Endodermal cell (in vitro differentiated cells): ENCODE measurements at regions not wholly inside any gene's neighbourhood (a gene's known extent, or its start where the extent isn't known, plus 50 kb on each side); places are given as distances from the start of the nearest gene placed in this dataset.

Experiments
- DNase-seq: peaks from one replicate; pipeline ENCODE4 v3.0.0-alpha.2; 2017
- H3K27ac ChIP-seq: 2 replicates; pipeline ENCODE4 v1.5.1; 2013; ENCODE audit warnings: mild to moderate bottlenecking, low read depth, low read length, moderate library complexity
- H3K27me3 ChIP-seq: 2 replicates; pipeline ENCODE4 v1.6.1; 2013; ENCODE audit warnings: mild to moderate bottlenecking, low read length, moderate library complexity; ENCODE audit not compliant: insufficient read depth, control insufficient read depth, poor library complexity, severe bottlenecking
- H3K36me3 ChIP-seq: 2 replicates; pipeline ENCODE4 v1.7.0; 2013; ENCODE audit warnings: mild to moderate bottlenecking, low read length, moderate library complexity; ENCODE audit not compliant: control insufficient read depth, insufficient read depth
- H3K4me1 ChIP-seq: one replicate; pipeline ENCODE4 v1.7.0; 2013; ENCODE audit warnings: low read length; ENCODE audit not compliant: control insufficient read depth, insufficient read depth
- H3K4me3 ChIP-seq: 2 replicates; pipeline ENCODE4 v1.5.1; 2013; ENCODE audit warnings: mild to moderate bottlenecking, low read length, moderate library complexity
- H3K9ac ChIP-seq: 2 replicates; pipeline ENCODE4 v1.6.1; 2013; ENCODE audit warnings: mild to moderate bottlenecking, low read length, moderate library complexity; ENCODE audit not compliant: poor library complexity, severe bottlenecking; ENCODE audit errors: extremely low read depth
- H3K9me3 ChIP-seq: 2 replicates; pipeline ENCODE4 v1.6.1; 2013; ENCODE audit warnings: mild to moderate bottlenecking, low read length, moderate library complexity; ENCODE audit not compliant: control insufficient read depth
- H3K27ac Mint-ChIP-seq: 2 replicates; pipeline ENCODE4 v1.8.0; 2020; ENCODE audit warnings: mixed read lengths
- H3K27me3 Mint-ChIP-seq: 2 replicates; pipeline ENCODE4 v1.8.0; 2021; ENCODE audit warnings: mild to moderate bottlenecking, mixed read lengths; ENCODE audit not compliant: insufficient read depth
- H3K36me3 Mint-ChIP-seq: 2 replicates; pipeline ENCODE4 v1.8.0; 2020; ENCODE audit warnings: low read depth, mixed read lengths
- H3K4me1 Mint-ChIP-seq: 2 replicates; pipeline ENCODE4 v1.8.0; 2020; ENCODE audit warnings: mixed read lengths
- H3K4me3 Mint-ChIP-seq: 2 replicates; pipeline ENCODE4 v1.8.0; 2020; ENCODE audit warnings: mild to moderate bottlenecking, moderate library complexity, mixed read lengths
- H3K9me3 Mint-ChIP-seq: 2 replicates; pipeline ENCODE4 v1.8.0; 2020; ENCODE audit warnings: mild to moderate bottlenecking, mixed read lengths
- CTCF ChIP-seq: fragments of 200-600 bp; sonication (generic); conservative IDR thresholded peaks from 2 replicates; pipeline ENCODE4 v1.5.0; 2021; ENCODE audit warnings: antibody characterized with exemption, mild to moderate bottlenecking
- WGBS, 2 experiments: methylation state at CpG; one replicate each; pipeline versions ENCODE4 v1.1.5 to v1.1.7; 2013; ENCODE audit warnings: missing lambda C conversion rate in 2 of 2, mixed read lengths in 1 of 2; ENCODE audit not compliant: insufficient coverage in 1 of 2, insufficient read length in 1 of 2; 5-methylcytosine and 5-hydroxymethylcytosine counted together

- Histone ChIP-seq H3K27ac (no peak overlapping the region), H3K27me3 (no peaks in the 10 kb centered on the region), H3K9ac (no peak overlapping the region), H3K36me3 (no peaks in the 10 kb centered on the region), H3K4me3 (no peak overlapping the region), H3K4me1 (peaks cover 10% of the 10 kb centered on the region), H3K9me3 (no peaks in the 10 kb centered on the region)
- H3K4me3 Mint-ChIP-seq: no peak overlapping the region
- no peaks in the 10 kb centered on the region for H3K36me3 Mint-ChIP-seq
- H3K4me1 Mint-ChIP-seq: peaks cover 13% of the 10 kb centered on the region
- no peak for TF ChIP-seq CTCF
- no peak overlapping the region for H3K27ac Mint-ChIP-seq
- DNase-seq: no peak
- WGBS, 2 experiments: 92% methylated on average over 1 of the region's 1 CpG; no CpG with 5 or more reads in 1 of the 2 experiments
- H3K9me3 Mint-ChIP-seq: peaks cover under 1% of the 10 kb centered on the region
- H3K27me3 Mint-ChIP-seq: no peaks in the 10 kb centered on the region
These were observed 59.9 kb upstream of the ARRDC3 start for GRCh38 chr5:91443023-91443422.

- Mint-ChIP-seq H3K4me1 (peaks cover 13% of the 10 kb centered on the region), H3K36me3 (no peaks in the 10 kb centered on the region), H3K27ac (no peak overlapping the region), H3K4me3 (no peak overlapping the region), H3K9me3 (no peaks in the 10 kb centered on the region), H3K27me3 (no peaks in the 10 kb centered on the region)
- Histone ChIP-seq H3K9ac (no peak overlapping the region), H3K4me1 (peaks cover 10% of the 10 kb centered on the region), H3K9me3 (no peaks in the 10 kb centered on the region), H3K36me3 (no peaks in the 10 kb centered on the region), H3K27ac (no peak overlapping the region), H3K27me3 (no peaks in the 10 kb centered on the region), H3K4me3 (no peak overlapping the region)
- 58% methylated on average over 1 of the region's 1 CpG; no CpG with 5 or more reads in 1 of the 2 experiments for WGBS, 2 experiments
- no peak for DNase-seq
- no peak for TF ChIP-seq CTCF
These were observed 58.0 kb upstream of the ARRDC3 start for GRCh38 chr5:91441082-91441481.

GRCh38 chr5:91438871-91439270 lies 55.8 kb upstream of the ARRDC3 start:
- peak; percentile 68 for DNase-seq
- Histone ChIP-seq H3K9me3 (no peaks in the 10 kb centered on the region), H3K27ac (no peak overlapping the region), H3K4me1 (peaks cover 12% of the 10 kb centered on the region), H3K36me3 (no peaks in the 10 kb centered on the region), H3K4me3 (no peak overlapping the region), H3K27me3 (no peaks in the 10 kb centered on the region), H3K9ac (no peak overlapping the region)
- Mint-ChIP-seq H3K27ac (no peak overlapping the region), H3K36me3 (no peaks in the 10 kb centered on the region), H3K4me1 (peaks cover 12% of the 10 kb centered on the region), H3K27me3 (no peaks in the 10 kb centered on the region), H3K4me3 (no peak overlapping the region), H3K9me3 (no peaks in the 10 kb centered on the region)
- TF ChIP-seq CTCF: peak; percentile 72
- WGBS, 2 experiments: 97 to 100% methylated on average over 1 of the region's 1 CpG
